Astrocyte of the spinal cord (primary cell): ENCODE measurements at regions not wholly inside any gene's neighbourhood (a gene's known extent, or its start where the extent isn't known, plus 50 kb on each side); places are given as distances from the start of the nearest gene placed in this dataset.

Experiments used
- DNase-seq: peaks from one replicate; pipeline ENCODE4 v3.0.0; 2011; ENCODE audit warnings: low read depth, low spot score
- H3K4me3 ChIP-seq: 2 replicates; pipeline ENCODE4 v1.5.1; 2011; ENCODE audit warnings: low read depth, mild to moderate bottlenecking, low read length, moderate library complexity
- CTCF ChIP-seq: IDR thresholded peaks from 2 replicates; pipeline ENCODE4 v1.5.1; 2012; ENCODE audit warnings: low read depth, mild to moderate bottlenecking, low read length, inconsistent platforms
- in situ Hi-C: cut with HindIII; loops from 2 replicates; pipeline ENCODE4 v1.10.0; 2017; ENCODE audit warnings: low sequenced_read_pairs

- no peak overlapping the region for H3K4me3 ChIP-seq
- TF ChIP-seq CTCF: no peak
- no peak for DNase-seq
- in situ Hi-C loops: no loop called here
Observed at GRCh38 chr7:85290269-85290668, 103.4 kb upstream of the SEMA3D start.

- no peak for DNase-seq
- no peak for TF ChIP-seq CTCF
- in situ Hi-C loops: no loop called here
- H3K4me3 ChIP-seq: no peak overlapping the region
Observed at GRCh38 chr7:85289279-85289678, 102.4 kb upstream of the SEMA3D start.

GRCh38 chr7:85287106-85287825 is 100.4 kb upstream of the SEMA3D start:
- peak; percentile 2 for DNase-seq
- in situ Hi-C loops: no loop called here
- H3K4me3 ChIP-seq: no peak overlapping the region
- TF ChIP-seq CTCF: no peak

- H3K4me3 ChIP-seq: no peak overlapping the region
- DNase-seq: no peak
- no peak for TF ChIP-seq CTCF
- in situ Hi-C loops: no loop called here
Observed at GRCh38 chr7:85286446-85286845, 99.6 kb upstream of the SEMA3D start.

- no peak for TF ChIP-seq CTCF
- H3K4me3 ChIP-seq: no peak overlapping the region
- in situ Hi-C loops: no loop called here
- no peak for DNase-seq
Observed at GRCh38 chr7:85285527-85285926, 98.7 kb upstream of the SEMA3D start.

GRCh38 chr7:85275204-85275603 is 88.3 kb upstream of the SEMA3D start:
- in situ Hi-C loops: no loop called here
- no peak for TF ChIP-seq CTCF
- no peak for DNase-seq
- no peak overlapping the region for H3K4me3 ChIP-seq
